ENCODE measurements at regions not wholly inside any gene's neighbourhood (a gene's known extent, or its start where the extent isn't known, plus 50 kb on each side); places are given as distances from the start of the nearest gene placed in this dataset.

- TF ChIP-seq CTCF (IDR thresholded peaks at IDR 0.05 in 2 of 3, conservative IDR thresholded peaks at IDR 0.05 in 1 of 3; ENCODE audit: borderline replicate concordance in 1 of 3, insufficient read depth in 1 of 3, low read depth in 2 of 3, low read length in 2 of 3) (no peak), CEBPB (IDR thresholded peaks at IDR 0.05; ENCODE audit: low read depth) (no peak), POLR2A (IDR thresholded peaks at IDR 0.05; ENCODE audit: borderline replicate concordance, extremely low read depth, insufficient read depth, insufficient read length) (no peak), EZH2phosphoT487 (IDR thresholded peaks at IDR 0.05; ENCODE audit: borderline replicate concordance) (no peak), EZH2 (IDR thresholded peaks at IDR 0.05) (no peak), ZBTB33 (IDR thresholded peaks at IDR 0.05; ENCODE audit: extremely low read depth, insufficient replicate concordance, low read length) (no peak)
Measured at GRCh38 chr13:97100821-97101220, 106.5 kb upstream of the OXGR1 start.
